ENCODE measurements at regions not wholly inside any gene's neighbourhood (a gene's known extent, or its start where the extent isn't known, plus 50 kb on each side); places are given as distances from the start of the nearest gene placed in this dataset.

- no peak for DNase-seq (ENCODE audit: extremely low read depth in 1 of 11, low read depth in 9 of 11, low spot score in 4 of 11)
These were observed 303.8 kb upstream of the CDH4 start for GRCh38 chr20:60948224-60948623.

- no peak for DNase-seq (ENCODE audit: extremely low read depth in 1 of 11, low read depth in 9 of 11, low spot score in 4 of 11)
These were observed 301.5 kb upstream of the CDH4 start for GRCh38 chr20:60950561-60950960.

GRCh38 chr20:60950974-60951373 lies 301.1 kb upstream of the CDH4 start:
- no peak for DNase-seq (ENCODE audit: extremely low read depth in 1 of 11, low read depth in 9 of 11, low spot score in 4 of 11)

DNA sequence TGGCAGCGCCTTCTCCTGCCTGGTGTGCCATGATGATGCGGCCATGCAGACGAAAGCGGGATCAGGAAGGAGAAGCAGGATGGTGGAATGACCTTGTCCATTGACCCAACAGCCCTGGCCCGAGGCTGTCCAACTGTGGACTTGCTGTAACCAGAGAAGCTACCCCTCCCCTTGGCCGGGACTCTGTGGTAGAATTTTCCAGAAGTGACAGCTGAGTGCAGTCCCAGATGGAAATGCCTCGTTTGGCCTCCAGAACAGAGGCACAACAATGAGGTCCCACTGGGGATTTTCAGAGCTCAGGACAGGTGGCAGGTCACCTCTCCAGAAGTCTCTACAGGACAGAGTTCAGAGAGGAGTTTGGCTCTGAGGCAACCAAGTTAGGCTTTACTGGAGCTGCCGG lies 299.2 kb upstream of the CDH4 start:
- DNase-seq (ENCODE audit: extremely low read depth in 1 of 11, low read depth in 9 of 11, low spot score in 4 of 11), result no peak

DNA sequence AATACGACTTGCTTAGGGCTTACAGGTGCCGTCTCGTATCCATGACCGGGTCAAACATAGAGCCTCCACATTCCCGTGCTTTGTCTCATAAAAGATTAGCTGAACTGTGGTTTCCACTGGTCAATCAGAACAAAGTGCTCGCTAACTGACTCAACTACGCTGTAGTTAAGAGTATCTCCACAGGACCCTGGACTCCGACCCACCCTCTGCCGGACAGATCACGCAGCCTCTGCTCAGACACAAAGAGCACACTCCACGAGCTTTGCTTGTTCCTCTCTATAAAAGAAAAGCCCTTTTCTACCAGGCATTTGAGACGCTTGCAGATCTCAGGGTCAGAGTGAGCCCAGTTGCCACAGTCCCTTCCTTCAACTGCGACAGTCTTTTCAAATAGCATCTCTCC lies 298.7 kb upstream of the CDH4 start:
- DNase-seq (ENCODE audit: extremely low read depth in 1 of 11, low read depth in 9 of 11, low spot score in 4 of 11), result no peak

DNA sequence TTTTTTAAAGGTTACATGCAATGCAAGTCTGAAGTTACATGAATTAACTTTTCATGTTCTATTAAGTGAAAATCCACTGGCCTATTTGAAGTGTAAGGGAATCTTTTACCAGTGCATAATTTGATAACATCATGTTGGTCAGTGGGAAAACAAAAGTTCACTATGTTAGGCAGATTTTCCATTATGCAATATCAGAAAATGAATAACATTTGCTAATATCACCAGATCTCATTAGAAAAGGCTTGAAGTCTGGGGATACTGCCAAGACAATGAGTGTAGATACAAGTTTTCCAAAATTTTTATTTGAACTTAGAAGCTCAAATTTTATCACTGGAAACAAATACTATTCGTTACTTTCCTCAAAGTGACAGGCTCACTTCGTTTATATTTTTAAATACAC lies 296.4 kb upstream of the CDH4 start:
- DNase-seq (ENCODE audit: extremely low read depth in 1 of 11, low read depth in 9 of 11, low spot score in 4 of 11), result no peak

DNA sequence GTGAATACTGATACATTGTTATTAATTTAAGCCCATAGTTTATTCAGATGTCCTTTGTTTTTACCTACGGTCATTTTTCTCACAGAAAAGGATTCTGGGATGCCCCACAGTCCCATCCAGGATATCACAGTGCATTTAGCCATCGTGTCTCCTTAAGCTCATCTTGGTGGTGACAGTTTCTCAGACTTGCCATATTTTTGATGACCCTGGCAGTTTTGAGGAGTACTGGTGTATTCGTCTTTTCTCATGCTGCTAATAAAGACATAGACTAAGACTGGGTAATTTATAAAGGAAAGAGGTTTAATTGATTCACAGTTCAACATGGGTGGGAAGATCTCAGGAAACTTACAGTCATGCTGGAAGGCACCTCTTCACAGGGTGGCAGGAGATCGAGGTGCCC lies 295.9 kb upstream of the CDH4 start:
- DNase-seq (ENCODE audit: extremely low read depth in 1 of 11, low read depth in 9 of 11, low spot score in 4 of 11), result no peak

DNA sequence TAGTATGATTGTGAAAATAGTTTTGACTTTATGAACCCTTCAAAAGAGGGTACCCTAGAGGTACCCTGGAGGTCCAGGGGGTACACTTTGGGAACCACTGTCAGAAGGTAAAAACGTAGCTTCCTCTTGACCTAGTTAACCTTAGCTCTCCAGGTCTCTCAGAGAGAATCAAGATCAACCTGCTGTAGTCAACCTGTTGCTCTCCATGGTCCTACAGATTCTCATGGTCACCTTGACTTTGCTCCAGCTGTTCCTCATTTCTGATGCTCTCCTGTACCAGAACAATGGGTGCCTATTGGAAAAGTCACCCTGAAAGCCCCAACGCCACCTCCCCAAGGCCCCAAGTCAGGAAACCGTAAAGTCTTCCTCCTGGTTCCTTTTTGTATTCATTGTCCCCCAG lies 294.4 kb upstream of the CDH4 start:
- DNase-seq (ENCODE audit: extremely low read depth in 1 of 11, low read depth in 9 of 11, low spot score in 4 of 11), result no peak

- no peak for DNase-seq (ENCODE audit: extremely low read depth in 1 of 11, low read depth in 9 of 11, low spot score in 4 of 11)
These were observed 292.1 kb upstream of the CDH4 start for GRCh38 chr20:60959971-60960370.

- DNase-seq (ENCODE audit: extremely low read depth in 1 of 11, low read depth in 9 of 11, low spot score in 4 of 11), result no peak
These were observed 291.6 kb upstream of the CDH4 start for GRCh38 chr20:60960500-60960899.

DNA sequence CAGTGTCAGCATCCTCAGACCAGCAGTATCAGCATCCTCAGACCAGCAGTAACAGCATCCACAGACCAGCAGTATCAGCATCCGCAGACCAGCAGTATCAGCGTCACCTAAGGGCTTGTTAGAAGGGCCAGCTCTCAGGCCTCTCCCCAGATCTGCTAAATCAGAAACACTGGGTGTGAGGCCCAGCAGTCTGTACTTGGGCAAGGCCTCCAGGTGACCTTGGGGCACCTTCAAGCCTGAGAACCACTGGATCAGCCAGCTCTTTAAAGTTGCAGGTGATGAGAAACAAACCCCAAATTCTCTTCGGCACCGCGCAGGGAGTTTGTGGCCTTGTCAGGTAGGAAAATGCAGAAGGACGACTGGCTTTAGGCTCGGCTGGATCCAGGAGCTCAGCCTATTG lies 290.5 kb upstream of the CDH4 start:
- DNase-seq (ENCODE audit: extremely low read depth in 1 of 11, low read depth in 9 of 11, low spot score in 4 of 11), result no peak

DNA sequence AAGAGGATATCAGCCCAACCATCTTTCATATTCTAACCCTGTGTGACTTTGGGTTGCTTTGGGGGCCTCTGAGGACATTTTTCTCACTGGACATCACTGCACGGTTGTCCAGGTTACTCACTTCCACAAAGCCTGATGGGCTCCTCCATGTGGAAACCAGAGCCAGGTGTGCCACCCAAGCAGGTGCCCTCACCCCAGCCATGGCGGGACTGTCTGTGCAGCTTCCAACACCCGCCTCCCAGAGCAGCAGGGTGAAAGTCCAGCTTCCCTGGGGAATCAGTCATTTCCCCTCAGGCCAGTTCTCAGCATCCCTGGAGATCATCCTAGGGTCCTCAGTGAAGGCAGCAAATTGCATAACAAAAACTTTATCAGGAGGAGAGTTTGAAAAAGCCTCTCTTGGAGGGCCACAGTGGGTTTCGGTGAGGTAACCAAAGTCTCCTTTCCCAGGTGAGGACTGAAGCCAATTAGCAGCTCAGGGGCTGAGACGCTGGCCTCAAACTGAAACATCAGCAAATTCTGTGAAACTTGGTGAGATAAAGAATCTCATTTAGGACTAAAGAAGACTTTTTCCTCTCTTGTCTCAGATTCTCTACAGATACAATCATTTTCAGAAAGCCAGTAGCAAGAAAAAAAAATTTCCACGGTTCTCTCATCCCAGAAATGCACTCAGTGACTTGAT lies 289.6 kb upstream of the CDH4 start:
- DNase-seq (ENCODE audit: extremely low read depth in 1 of 11, low read depth in 9 of 11, low spot score in 4 of 11), result no peak

GRCh38 chr20:60963146-60963545 lies 288.9 kb upstream of the CDH4 start:
- no peak for DNase-seq (ENCODE audit: extremely low read depth in 1 of 11, low read depth in 9 of 11, low spot score in 4 of 11)

GRCh38 chr20:60964911-60965310 lies 287.1 kb upstream of the CDH4 start:
- DNase-seq (ENCODE audit: extremely low read depth in 1 of 11, low read depth in 9 of 11, low spot score in 4 of 11), result no peak

DNA sequence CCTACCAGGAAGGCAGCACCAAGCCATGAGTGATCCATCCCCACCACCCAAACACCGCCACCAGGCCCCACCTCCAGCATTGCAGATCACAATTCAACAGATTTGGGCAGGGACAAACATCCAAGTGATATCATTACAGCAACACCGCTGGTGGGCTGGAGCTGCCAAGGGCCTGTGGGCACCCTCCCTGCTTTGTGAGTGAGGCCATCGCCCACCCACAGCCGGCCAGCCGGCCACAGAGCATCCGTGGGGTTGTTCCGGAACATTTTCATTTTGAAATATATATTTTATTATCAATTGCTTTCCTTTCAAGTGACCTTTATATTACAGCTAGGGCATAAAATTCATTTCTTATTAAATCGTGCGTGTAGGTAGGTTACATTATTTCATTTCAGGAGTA lies 286.0 kb upstream of the CDH4 start:
- no peak for DNase-seq (ENCODE audit: extremely low read depth in 1 of 11, low read depth in 9 of 11, low spot score in 4 of 11)

DNA sequence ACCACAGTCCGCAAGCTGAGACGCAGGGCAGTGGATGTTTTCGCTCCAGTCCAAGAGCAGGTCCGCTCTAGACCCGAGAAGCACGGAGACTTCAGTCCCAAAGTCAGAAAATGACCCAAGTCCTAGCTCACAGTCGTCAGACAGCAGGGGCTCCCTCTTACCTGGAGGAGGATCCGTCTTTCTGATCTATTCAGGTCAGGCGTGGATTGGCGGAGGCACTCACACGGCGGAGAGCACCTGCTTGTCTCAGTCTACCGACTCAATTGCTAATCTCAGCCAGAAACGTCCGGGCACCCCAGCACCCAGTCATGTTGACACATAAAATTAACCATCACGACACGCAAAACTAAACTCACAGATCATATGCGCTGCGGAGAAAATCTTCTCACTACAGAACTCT lies 285.3 kb upstream of the CDH4 start:
- no peak for DNase-seq (ENCODE audit: extremely low read depth in 1 of 11, low read depth in 9 of 11, low spot score in 4 of 11)

DNA sequence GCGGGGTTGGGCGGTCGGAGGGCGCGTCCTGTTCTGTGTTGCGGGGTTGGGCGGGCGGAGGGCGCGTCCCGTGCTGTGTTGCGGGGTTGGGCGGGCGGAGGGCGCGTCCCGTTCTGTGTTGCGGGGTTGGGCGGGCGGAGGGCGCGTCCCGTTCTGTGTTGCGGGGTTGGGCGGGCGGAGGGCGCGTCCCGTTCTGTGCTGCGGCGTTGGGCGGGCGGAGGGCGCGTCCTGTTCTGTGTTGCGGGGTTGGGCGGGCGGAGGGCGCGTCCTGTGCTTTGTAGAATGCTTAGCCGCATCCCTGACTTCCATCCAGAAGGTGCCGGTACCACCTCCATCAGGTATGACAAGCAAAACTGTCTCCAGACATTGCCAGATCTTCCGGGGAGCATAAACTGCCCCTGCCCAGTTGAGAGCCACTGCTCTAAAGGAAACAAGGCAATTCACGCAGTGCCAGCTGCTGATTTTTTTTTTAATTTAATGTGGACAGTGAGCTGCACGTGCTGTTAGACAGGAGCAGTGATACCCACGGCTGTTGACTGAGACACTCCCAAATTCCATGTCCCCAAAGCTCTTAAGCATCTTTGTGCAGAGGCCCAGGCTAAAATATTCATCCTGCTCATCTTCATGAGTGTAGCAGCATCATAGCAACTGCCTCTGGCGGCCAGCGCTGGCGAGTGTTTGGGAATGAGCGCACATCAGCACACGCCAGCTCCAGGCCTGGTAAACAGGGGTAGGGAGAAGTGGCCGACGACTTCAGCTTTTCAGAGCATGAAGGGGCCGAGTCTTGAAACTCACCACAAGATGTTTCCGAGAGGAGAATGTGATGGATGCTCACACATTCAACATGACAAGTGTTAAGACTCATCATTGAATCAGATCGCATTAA lies 284.4 kb upstream of the CDH4 start:
- DNase-seq (ENCODE audit: extremely low read depth in 1 of 11, low read depth in 9 of 11, low spot score in 4 of 11), result no peak

DNA sequence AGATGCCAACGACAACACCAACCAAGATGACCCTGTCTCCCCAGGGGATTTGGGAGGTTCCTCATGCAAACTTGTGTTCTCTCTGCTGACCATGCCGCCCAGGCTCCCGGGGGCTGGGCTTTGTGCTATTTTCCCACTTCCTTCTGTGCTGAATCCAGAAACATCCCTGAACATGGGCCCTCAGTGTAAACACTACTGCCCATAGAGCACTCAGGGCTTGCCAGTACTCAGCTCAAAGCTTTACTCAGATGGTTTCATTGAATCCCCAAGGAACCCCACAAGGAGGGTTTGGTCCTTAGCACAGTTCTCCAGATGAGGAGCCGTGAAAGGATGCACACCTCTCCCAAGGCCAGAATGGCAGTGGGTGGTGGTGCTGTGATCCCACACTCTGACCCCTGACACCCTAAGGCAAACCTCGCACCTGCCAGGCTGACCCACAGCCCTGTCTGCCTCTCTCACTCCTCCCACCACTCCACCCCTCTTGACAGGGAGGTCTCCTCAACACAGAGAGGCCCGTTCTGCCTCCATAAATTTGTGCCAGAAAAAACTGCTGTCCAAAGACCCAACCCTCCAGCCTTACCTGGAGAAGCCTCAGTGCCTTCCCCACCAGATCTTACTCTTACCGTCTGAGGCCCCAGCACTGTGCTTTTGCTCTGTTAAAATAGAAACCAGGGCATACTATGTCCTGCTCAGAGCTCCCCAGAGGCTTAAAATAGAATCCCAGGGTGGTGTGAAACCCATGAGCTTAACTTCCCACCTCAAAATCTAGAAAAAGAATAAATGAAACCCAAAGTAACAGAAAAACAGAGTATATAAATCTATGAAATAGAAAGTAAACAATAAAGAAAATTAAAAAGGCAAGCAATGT lies 283.0 kb upstream of the CDH4 start:
- no peak for DNase-seq (ENCODE audit: extremely low read depth in 1 of 11, low read depth in 9 of 11, low spot score in 4 of 11)

GRCh38 chr20:60970601-60971000 lies 281.5 kb upstream of the CDH4 start:
- DNase-seq (ENCODE audit: extremely low read depth in 1 of 11, low read depth in 9 of 11, low spot score in 4 of 11), result no peak

DNA sequence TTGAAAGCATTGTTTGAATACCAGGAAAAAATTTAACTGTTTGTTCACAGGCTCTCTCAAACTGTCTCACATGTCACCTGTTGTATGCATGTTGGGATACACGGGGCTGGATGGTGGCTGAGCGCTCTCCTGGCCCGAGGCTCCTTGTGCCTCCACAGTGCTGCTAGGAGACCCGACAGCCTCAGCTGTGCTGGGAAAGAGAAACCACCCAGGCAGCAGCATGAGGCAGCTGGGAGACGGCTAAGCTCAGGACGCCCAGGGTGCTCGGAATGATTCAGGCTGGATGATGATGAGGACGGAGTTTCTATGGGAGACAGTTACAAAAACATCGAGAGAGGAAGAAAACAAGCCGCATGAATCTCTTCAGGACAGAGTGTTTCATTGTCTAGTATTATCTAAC lies 278.0 kb upstream of the CDH4 start:
- DNase-seq (ENCODE audit: extremely low read depth in 1 of 11, low read depth in 9 of 11, low spot score in 4 of 11), result no peak

Measured in renal cortex interstitium (tissue), 11 donors.